Suprapubic skin (tissue), 3 donors: ENCODE measurements at regions not wholly inside any gene's neighbourhood (a gene's known extent, or its start where the extent isn't known, plus 50 kb on each side); places are given as distances from the start of the nearest gene placed in this dataset.

ENCODE experiments used
- CTCF ChIP-seq, 2 donors: fragments of 200-600 bp in 1 of 2; fragments of 450-650 bp in 1 of 2; sonication (generic) in 1 of 2; IDR thresholded peaks; one replicate each; pipeline ENCODE4 v1.5.1; 2016 to 2019; ENCODE audit warnings: antibody characterized with exemption in 2 of 2, mild to moderate bottlenecking in 1 of 2, moderate library complexity in 1 of 2
- POLR2A ChIP-seq, 2 donors: fragments of 450-650 bp; IDR thresholded peaks; one replicate each; pipeline ENCODE4 v1.6.1; 2017; ENCODE audit warnings: antibody characterized with exemption in 2 of 2, mild to moderate bottlenecking in 2 of 2, moderate library complexity in 2 of 2

- no peak for TF ChIP-seq POLR2A (IDR thresholded peaks at IDR 0.05)
- no peak for TF ChIP-seq CTCF (IDR thresholded peaks at IDR 0.05)
Measured at GRCh38 chr4:18106620-18107019, 85.1 kb upstream of the LCORL start.
